ENCODE measurements at regions not wholly inside any gene's neighbourhood (a gene's known extent, or its start where the extent isn't known, plus 50 kb on each side); places are given as distances from the start of the nearest gene placed in this dataset.

DNA sequence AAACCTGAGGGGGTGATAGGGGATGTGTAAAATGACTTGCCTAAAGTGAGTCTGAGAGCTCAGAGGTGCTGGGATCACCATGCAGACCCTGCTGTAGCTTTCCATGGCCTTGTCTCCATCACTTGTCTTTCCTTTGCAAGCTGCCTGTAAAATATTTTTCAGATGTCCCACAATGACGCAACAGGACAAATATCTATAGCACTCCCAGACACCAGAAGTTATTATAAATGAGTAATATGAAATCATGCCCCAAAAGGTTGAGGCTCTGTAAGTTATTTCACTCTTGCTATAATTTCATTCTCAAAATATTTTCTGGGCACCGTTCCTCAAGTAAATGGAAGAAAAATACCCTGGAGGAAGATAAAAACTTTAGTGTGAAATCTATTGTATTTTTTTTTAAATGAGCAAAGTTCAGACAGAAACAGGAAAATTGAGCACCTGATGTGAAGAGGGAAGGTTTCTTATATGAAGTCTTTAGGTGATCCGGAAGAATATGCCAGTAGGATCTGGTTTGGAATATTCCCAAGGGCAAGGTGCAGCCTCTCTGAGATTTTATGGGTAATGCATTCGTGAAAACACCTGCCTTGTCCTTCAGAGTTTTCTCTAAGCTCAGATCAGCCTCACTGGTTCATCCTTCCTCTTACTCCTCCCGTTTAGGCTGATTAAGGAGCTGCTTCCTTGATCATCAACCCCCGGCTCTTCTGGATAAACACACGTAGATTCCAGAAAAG, 138.3 kb upstream of the DMAC1 start:
- no peak for TF ChIP-seq CTCF (IDR thresholded peaks at IDR 0.05; ENCODE audit: unreplicated experiment in 3 of 3)
- Mint-ChIP-seq H3K4me1 (peaks cover 5% of the 10 kb centered on the region), H3K4me3 (no peak overlapping the region), H3K27ac (no peak overlapping the region), H3K27me3 (ENCODE audit: low read depth) (no peaks in the 10 kb centered on the region), H3K36me3 (ENCODE audit: low read depth) (peaks cover 3% of the 10 kb centered on the region), H3K9me3 (peaks cover 17% of the 10 kb centered on the region)

GRCh38 chr9:7936996-7937395, 137.4 kb upstream of the DMAC1 start:
- peaks cover 5% of the 10 kb centered on the region for H3K4me1 Mint-ChIP-seq

DNA sequence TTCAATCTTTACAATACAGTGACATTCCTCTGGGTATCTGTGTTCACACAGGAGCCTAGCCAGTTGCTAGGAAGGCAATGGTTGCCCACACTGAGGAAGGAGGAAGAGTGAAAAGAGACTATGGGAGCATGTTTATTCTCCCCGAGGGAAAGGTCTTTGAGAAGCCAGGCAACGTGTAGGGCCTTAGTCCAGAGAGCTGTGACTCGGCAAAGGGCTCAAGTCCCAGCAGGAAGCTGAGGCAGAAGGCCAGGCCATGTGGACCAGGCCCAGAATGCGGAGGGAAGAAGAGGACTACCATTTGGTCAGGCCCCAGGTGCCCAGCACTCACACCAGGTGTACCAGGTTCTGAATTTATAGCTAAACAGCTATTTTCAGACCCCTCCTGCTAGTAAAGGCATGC, 136.6 kb upstream of the DMAC1 start:
- peaks cover 5% of the 10 kb centered on the region for H3K4me1 Mint-ChIP-seq
- peaks cover 15% of the 10 kb centered on the region for H3K9me3 Mint-ChIP-seq
- H3K4me3 Mint-ChIP-seq = no peak overlapping the region
- peaks cover 3% of the 10 kb centered on the region for H3K36me3 Mint-ChIP-seq (ENCODE audit: low read depth)
- no peaks in the 10 kb centered on the region for H3K27me3 Mint-ChIP-seq (ENCODE audit: low read depth)
- TF ChIP-seq CTCF (IDR thresholded peaks at IDR 0.05; ENCODE audit: unreplicated experiment in 3 of 3) = no peak
- peak overlapping the region in 1 of 3 experiments; percentile 4 for H3K27ac Mint-ChIP-seq

More at GRCh38 chr9:7936996-7937395, 137.4 kb upstream of the DMAC1 start:
- no peak overlapping the region for H3K27ac Mint-ChIP-seq
- no peak for TF ChIP-seq CTCF (IDR thresholded peaks at IDR 0.05; ENCODE audit: unreplicated experiment in 3 of 3)
- no peaks in the 10 kb centered on the region for H3K27me3 Mint-ChIP-seq (ENCODE audit: low read depth)
- peaks cover 3% of the 10 kb centered on the region for H3K36me3 Mint-ChIP-seq (ENCODE audit: low read depth)
- peaks cover 17% of the 10 kb centered on the region for H3K9me3 Mint-ChIP-seq
- no peak overlapping the region for H3K4me3 Mint-ChIP-seq

DNA sequence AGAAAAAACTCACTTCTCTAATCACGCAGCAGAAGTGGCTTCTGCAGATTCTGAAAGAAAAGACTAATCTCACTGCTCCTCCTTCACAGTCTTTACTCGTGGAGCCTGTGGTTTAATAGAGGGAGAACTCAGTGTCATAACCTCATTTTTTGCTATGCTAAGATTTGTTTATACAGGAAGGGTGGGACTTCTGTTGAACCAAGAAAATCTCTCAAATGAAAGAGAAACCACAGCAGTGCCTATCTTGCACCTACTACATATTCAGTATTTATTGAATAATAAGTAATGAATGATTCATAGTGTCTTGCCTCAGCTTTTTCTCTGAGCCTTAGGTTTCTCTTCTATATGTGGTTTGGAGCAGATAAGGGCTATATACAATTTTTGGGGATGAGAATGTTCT, 136.1 kb upstream of the DMAC1 start:
- Mint-ChIP-seq H3K27me3 (ENCODE audit: low read depth) (no peaks in the 10 kb centered on the region), H3K9me3 (peaks cover 13% of the 10 kb centered on the region), H3K4me3 (no peak overlapping the region), H3K27ac (peak overlapping the region in 1 of 3 experiments; percentile 4), H3K36me3 (ENCODE audit: low read depth) (peaks cover 3% of the 10 kb centered on the region), H3K4me1 (peaks cover 5% of the 10 kb centered on the region)
- TF ChIP-seq CTCF (IDR thresholded peaks at IDR 0.05; ENCODE audit: unreplicated experiment in 3 of 3) = no peak

DNA sequence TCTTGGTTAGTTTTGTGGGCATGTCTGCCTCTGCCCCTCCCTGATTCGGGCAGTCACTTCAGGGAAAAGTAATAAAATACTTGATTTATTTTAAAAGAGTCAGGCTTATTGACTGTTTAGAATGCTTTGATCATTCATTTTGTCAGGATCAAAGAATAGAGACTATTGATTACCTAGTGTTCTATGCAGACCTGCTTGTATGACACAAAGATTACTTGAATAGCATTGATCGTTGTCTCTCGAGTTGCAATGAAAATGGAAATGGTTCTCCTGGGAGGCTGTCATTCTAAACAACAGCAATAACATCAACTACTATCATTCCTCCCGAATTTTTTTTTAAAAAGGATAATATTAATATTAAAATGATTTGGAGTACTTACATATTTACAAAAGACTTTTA, 133.2 kb upstream of the DMAC1 start:
- Mint-ChIP-seq H3K36me3 (ENCODE audit: low read depth) (no peaks in the 10 kb centered on the region), H3K27ac (no peak overlapping the region), H3K27me3 (ENCODE audit: low read depth) (no peaks in the 10 kb centered on the region), H3K4me1 (peaks cover 5% of the 10 kb centered on the region), H3K9me3 (peaks cover under 1% of the 10 kb centered on the region), H3K4me3 (no peak overlapping the region)
- no peak for TF ChIP-seq CTCF (IDR thresholded peaks at IDR 0.05; ENCODE audit: unreplicated experiment in 3 of 3)

DNA sequence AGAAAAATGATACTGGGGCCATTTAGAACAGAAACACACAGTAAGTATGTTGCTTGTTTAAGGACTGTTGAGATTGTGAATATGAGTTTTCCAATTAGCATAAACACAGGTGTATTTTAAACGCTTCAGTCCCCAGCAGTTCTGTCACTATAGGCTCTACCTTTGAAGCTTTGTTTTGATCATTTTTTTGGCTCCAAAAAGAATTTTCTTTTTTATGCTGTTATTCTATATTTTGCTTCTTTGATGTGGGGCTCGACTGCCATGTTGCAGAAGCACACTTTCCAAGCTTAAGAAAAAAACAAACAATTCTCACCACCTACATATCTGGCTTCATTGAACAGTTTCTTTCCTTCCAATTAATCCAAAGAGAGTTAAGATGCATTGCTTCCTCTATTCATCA, 131.0 kb upstream of the DMAC1 start:
- Mint-ChIP-seq H3K4me1 (no peaks in the 10 kb centered on the region), H3K4me3 (no peak overlapping the region), H3K9me3 (no peaks in the 10 kb centered on the region), H3K36me3 (ENCODE audit: low read depth) (no peaks in the 10 kb centered on the region), H3K27ac (no peak overlapping the region), H3K27me3 (ENCODE audit: low read depth) (no peaks in the 10 kb centered on the region)
- no peak for TF ChIP-seq CTCF (IDR thresholded peaks at IDR 0.05; ENCODE audit: unreplicated experiment in 3 of 3)
